Iris pigment epithelial cell (primary cell): ENCODE measurements at regions not wholly inside any gene's neighbourhood (a gene's known extent, or its start where the extent isn't known, plus 50 kb on each side); places are given as distances from the start of the nearest gene placed in this dataset.

Experiments
- DNase-seq: peaks from one replicate; pipeline ENCODE4 v3.0.0-alpha.2; 2011; ENCODE audit warnings: low read depth

DNA sequence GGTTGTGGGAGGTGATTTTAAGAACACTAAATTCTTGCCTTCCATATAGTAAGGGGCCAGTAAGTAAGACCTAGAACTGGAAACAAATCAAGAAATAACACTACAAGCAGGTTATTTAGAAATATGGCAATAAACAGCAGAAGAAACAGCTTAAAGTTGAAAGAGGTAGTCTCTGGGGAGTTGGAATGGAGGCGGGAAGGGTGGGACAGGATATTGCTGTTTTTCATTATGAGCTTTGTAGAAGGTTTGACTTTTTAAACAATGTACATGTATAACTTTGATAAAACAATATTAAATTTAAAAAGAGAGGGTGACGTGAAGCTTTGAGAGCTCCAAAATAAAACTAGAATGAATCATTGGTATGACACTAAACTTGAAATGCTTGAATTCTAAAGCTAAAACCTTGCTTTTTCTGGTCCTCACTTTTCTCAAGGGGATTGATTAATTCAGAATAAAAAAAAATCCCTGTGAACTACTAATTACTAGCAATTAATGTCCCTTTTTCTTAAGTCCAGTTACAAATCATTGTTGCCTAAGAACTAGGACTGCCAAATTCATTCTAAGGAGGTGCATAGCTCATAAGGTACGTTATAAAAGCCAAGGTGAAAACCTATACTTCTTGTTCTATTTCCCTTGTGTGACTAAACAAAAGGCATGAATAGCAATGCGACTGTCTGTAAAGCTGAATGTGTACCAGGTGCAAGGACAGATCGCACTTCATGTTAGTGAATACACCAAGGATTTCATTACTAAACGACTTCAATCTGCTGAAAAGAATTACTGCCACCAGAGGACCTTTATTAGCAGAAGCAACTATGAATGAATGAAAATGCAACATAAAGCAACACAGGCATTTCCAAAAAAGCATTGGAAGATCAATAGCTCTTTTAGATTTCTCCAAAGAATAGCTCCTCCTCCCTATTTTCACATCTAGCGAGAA lies 177.5 kb downstream of the RBM43 start:
- no peak for DNase-seq

DNA sequence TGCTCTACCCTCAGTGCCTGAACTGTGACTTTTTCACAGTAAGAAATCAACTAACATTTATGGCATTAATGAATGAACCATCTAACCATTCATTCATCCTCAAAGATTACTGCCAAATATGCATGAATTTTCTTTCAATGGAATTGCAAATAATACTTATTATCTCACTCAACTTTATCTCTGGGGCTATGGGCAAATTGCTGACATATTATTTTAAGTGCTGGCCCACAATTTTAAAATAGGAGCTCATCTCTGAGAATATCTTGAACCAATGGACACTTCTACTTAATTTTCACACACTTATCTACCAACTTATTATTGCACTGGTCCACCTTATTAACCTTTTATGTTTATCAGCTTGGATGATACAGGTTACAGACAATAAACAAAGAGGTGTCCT lies 182.8 kb downstream of the RBM43 start:
- no peak for DNase-seq

DNA sequence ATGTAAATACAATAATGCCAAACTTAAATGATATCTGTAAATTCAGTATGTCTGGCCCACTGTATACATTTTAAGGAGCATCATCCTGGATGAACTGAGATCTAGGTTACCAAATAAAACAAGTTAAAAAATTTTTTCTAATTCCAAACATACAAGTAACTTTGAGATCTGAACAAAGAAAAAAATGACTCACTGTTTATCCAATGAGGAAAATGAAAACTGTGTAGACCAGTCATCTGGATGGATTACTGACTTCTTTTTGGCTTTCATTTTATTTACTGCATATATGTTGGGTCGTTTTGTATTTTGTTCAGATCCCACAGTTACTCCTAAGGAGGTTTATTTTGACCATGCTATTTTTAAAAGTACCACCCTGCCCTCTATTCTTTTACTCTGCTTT lies 189.8 kb downstream of the RBM43 start:
- DNase-seq = no peak

DNA sequence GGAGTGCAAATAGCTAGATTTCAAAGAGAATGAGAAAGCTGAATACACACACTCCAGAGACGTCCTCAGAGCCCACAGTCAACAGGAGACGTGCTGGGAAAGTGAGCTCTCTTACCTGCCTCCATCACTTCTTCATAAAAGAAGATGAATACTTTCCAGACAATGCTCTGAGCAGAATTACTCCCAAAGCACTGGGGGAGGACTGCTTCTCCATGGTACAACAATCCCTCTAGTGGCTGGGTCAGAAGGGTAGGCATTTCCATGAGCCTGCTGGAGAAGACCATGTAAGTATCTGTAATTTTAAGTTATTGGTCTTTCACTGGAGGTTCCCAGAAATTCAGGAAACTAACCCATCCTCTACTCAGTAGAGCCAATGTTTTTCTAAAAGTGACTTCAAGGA lies 190.3 kb downstream of the RBM43 start:
- DNase-seq = peak; percentile 73

DNA sequence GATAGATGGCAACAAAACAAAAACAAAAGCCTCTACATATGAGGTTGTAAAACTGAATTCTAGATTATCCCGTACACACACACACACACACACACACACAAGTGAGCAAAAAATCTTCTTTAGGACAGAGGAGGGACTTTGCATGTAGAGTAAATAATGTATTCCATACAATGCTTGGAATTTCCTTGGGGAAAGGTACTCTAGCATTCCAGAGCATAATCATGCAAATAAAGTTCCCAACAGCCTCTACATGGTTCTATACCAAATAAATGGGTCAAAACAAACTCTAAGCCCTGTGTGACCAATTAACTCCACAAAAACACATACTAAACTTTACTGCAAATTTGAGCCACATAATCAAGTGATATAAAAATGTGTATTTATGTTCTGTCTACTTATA lies 191.4 kb downstream of the RBM43 start:
- DNase-seq = no peak

GRCh38 chr2:151067658-151068369 lies 193.8 kb downstream of the RBM43 start:
- no peak for DNase-seq

DNA sequence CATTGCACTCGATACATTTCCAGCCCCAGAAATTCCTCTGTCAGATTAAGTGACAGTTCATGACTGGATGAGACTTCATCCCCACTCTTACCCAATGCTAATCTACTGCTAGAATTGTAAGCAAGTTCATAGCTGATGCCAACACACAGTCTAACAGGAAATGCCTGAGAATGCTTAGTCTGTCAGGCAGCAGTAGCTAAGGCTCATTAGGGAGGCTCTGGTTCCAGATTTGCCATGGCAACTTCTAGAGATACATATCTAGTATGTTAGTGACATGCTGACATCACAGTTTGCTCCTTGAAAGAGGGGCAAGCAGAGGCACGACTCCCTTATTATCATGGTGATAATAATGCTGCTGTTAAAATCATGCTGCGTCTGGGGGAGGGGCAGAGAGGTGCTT lies 198.4 kb downstream of the RBM43 start:
- DNase-seq = peak; percentile 80

DNA sequence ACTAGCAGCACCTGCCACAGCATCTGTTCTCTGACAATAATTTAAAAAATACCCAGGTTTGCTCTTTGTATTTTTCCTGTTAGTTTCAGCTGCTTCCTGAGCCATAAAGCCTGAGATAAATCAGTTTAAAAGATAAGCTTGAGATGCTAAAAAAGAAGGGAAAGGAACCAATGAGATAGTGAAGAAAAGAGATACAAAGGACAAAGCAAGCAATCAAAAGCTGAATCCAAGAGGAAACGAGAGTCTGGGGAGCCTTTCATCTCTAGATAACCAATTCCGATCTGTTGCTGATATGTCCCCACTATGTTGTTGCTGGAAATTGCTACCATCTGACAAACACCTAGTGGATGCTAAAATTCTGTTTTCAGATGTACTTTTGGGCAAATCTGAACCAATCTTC lies 201.4 kb downstream of the RBM43 start:
- DNase-seq = no peak

DNA sequence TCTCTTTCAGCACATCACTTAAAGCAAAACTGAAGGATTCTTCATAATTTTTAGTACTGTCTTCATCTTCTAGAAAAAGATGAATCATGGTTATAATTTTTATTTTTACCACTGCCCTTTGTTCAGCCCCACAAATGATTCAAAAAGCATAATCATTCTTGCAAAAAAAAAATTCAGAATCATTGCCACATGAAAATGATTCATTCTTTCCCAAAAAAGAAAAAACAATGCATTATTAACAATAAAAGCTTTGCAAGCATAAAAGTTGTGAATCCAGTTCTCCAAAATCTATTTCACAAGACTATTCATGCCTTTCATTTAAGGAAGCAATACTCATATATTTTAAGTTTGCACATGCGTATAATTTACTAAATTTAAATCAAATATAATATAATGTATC lies 204.8 kb downstream of the RBM43 start:
- DNase-seq = peak; percentile 37

DNA sequence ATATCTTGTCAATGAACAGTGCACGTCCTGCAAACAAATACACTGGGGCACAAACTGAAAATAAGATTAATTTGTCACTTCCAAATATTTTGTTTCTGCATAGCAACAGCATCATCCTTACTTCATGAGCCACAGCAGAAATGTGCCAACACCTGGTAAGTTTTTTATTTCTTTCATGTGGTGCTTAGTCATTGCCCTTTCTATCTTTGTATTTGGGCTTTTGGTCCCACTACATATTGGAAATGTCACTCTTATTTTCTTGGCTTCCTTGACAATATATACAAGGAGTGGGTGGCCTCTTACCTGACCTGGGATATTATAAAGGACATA lies 208.0 kb downstream of the RBM43 start:
- DNase-seq = no peak

DNA sequence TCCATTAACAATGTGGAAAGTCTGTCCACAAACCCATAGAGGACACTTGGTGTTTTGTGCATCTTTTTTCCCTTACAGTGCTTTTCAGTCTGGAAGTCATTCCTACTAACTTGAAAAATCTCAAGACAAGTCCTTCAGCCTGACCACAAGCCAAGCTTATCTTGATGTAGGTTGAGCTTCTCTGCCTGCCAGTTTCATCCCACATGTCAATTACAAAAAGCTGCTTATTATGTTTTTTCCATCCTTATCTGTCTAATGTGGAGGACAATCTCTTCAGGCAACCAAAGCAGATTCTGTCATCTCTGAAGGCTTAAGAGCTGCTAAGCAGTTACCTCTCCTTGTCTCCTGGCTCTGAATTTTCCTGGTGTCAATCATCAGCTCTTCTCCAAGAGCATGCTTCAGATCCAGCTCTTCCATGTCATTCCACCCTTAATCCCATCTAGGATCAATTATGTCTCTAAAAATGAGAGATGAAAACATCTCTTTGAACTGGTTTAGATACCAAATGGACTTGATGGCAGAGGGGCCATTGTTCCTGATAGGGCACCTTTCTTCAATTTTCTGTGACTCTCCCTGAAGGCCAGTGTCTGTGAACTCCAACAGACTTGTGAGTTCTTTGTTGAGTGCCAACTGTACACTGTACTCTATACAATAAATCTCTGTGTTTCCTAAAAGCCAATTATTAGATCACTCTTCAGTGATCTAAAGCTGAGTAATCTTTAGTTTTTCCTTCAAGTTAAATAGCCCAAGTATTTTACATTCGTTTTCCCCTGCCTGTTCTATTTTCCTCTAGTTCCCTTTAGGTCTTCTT lies 208.6 kb downstream of the RBM43 start:
- DNase-seq = no peak

DNA sequence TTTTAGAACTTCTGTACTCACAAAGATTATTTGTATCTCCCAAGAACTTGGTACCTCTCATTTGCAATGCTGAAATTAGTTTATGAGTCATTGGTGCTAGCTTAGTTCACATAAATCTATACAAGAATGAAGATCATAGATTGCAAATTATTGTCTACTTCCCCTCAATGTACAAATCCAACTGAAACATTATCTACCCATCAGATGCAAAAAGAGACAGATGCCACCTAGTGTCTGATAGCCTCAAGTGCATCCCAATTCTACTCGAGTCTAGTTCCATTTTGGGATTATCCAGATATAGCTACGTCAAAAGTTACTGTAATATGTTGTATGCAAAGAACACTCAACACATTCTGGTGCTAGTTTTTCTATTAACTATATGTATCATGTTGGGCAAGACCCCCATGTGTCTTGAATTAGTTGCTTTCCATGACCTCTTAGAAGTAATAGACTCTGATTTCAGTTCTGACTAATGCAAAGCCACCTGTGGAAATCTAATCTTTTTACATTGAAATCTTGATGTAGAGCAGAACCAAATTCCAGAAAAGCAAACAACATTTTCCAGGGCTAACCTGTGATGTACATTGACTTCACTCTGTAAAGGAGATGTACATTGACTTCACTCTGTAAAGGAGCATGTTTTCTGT lies 210.0 kb downstream of the RBM43 start:
- peak; percentile 70 for DNase-seq

DNA sequence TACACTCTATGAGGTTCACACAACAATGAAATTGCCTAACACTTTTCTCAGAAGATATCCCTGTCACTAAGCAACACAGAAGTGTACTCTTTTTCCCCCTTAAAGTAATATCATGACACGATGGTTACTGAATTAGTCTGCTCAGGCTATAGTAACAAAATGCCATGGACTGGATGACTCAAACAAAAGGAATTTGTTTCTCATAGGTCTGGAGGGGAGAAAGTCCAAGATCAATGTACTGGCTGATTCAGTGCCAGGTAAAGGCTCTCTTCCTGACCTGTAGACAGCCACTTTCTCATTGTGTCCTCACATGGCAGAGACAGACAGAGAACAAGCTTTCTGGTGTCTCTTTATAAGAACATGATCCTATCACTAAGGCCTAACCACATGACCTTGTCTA lies 211.9 kb downstream of the RBM43 start:
- DNase-seq = peak; percentile 72

GRCh38 chr2:151048331-151049054 lies 213.2 kb downstream of the RBM43 start:
- no peak for DNase-seq

- peak; percentile 93 for DNase-seq
These were observed 218.2 kb downstream of the RBM43 start for GRCh38 chr2:151043484-151043883.

DNA sequence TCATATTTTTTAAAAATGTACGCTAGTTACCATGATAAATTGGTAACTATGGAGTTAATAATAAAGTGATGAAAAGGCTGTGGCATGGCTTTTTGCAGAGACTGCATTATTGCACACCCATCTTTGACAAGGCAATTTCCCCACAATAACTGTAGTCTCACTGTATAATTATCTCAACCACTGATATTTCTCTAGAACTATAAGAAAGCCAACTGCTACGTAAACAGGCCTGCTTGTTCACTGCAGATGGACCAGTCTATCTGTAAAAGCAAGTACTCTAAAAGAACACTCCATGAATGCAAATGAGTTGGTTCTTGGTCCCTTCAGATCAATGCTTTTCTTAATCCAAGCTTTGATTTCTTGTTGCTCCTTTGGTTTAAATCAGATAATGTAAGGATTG lies 218.7 kb downstream of the RBM43 start:
- DNase-seq = no peak

DNA sequence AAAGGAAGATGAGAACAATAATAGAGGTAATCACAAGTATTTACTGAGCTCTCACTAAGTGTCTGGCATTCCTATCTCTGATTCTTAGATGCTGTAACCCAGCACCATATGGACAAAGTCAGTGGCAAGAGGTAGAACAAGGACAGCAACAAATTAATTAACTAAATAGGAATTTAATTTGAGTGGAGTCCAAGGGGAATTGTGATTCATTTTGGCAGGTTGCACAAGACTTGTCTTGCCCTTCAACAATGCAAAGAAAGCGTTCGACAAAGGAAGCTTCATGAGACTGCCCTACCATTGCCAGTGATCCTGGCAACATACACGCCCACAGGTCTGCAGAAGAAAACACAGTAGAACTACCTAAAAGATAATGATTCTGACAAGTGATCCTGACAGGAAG lies 221.6 kb downstream of the RBM43 start:
- DNase-seq = peak; percentile 38

- no peak for DNase-seq
These were observed 223.1 kb downstream of the RBM43 start for GRCh38 chr2:151038516-151038915.

DNA sequence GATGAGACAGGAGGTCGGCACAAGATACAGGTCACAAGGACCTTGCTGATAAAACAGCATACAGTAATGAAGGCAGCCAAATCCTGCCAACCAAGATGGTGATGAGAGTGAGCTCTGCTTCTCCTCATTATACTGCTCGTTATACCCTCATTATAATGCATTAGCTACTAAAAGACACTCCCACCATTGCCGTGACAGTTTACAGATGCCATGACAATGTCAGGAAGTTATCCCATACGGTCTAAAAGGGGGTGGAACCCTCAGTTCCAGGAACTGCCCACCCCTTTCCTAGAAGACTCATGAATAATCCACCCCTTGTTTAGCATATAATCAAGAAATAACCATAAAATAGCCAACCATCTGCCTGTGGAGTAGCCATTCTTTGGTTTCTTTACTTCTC lies 224.2 kb downstream of the RBM43 start:
- no peak for DNase-seq

DNA sequence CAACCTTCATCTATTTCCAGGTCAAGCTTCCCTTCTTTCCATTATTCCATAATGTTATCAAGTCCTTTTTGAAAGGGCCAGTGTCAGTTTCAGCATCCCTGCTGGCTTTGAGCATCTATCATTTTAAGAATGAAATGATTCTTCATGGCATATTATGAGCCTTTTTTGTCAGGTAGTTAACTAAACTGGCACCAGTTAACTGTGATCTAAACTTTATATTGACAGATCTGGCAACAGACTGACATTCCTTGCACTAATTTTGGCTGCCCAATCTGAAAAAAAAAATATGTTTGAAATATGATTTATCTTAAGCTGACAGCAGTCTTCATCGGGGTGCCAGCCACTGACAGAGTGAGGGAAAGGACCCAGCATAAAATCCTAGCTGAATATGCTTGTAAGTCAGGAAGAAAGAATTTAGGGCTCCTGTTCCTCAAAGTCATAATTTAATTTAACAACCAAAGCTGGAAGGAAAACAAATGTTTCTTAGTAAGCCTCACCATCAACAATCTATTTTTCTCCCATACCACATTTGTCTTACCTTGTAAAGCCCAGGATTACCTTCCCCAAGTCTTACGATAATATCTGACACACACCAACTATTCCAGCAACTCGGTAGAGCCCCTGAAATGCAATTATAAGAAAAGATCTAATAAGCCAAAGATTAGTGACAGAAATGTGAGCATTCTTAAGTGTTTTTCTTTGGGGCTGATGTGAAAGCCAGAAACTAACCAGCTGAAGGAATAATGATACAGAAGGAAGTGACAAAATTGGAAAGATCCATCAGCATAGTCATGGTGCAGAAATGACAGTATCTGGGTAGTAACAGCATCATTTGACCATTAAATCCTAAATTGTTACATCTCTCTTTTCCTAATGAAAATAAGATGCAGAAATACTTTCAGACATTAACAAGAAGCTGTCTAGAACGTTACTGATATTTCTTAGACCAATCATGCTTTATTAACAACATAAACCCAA lies 228.1 kb downstream of the RBM43 start:
- no peak for DNase-seq
